ENCODE measurements at regions not wholly inside any gene's neighbourhood (a gene's known extent, or its start where the extent isn't known, plus 50 kb on each side); places are given as distances from the start of the nearest gene placed in this dataset.
"Not testable (repeated sequence)": the region's sequence is repeated elsewhere in the genome, so short reads cannot be mapped to it uniquely, and the experiment has no call there.

DNA sequence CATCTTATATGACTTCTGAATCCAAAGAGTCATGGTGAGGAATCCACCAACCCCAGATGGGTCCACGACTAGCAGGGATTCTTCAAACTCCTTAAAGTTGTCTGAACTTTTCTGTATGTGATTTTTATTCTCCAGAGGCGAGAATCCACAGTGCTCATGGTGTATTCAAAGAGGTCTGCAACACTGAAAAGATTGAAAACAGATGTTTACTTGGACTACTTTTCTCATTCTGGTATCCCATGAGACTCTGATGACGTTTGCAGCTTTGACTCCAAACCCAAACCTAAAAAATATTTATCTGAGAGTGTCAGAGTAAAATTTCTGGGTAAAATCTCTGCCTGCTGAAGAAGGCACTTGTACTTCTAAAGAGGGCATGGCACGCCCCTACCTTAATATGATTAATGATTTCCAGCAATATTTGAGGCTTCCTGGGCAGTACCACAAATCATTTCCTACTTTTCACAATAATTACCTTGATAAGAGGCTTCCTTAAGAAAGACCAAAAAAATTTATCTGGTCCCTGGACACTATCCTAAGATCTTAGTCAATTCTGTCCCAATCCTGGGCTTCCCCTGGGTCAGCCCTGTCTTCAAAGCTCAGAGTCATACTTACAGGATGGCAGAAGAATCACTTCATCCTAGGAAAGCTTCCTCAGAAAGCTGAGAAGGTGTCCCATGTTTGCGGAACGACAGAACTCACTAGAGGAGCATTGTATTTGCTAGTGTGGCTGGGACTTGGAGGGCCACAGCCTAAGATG is 76.5 kb upstream of the MAP10 start:
- Histone ChIP-seq H3K36me3 (replicated peaks in 1 of 2; ENCODE audit: insufficient read depth in 1 of 2, low read depth in 2 of 2) (no peaks in the 10 kb centered on the region), H3K27ac (no peak overlapping the region), H3K9me3 (no peaks in the 10 kb centered on the region), H3K4me1 (no peaks in the 10 kb centered on the region), H3K27me3 (no peaks in the 10 kb centered on the region), H3K4me3 (no peak overlapping the region)
- 76 to 77% methylated on average over 6 of the region's 6 CpGs for WGBS, 2 donors
- no peak for DNase-seq
- TF ChIP-seq, protein P1, sequence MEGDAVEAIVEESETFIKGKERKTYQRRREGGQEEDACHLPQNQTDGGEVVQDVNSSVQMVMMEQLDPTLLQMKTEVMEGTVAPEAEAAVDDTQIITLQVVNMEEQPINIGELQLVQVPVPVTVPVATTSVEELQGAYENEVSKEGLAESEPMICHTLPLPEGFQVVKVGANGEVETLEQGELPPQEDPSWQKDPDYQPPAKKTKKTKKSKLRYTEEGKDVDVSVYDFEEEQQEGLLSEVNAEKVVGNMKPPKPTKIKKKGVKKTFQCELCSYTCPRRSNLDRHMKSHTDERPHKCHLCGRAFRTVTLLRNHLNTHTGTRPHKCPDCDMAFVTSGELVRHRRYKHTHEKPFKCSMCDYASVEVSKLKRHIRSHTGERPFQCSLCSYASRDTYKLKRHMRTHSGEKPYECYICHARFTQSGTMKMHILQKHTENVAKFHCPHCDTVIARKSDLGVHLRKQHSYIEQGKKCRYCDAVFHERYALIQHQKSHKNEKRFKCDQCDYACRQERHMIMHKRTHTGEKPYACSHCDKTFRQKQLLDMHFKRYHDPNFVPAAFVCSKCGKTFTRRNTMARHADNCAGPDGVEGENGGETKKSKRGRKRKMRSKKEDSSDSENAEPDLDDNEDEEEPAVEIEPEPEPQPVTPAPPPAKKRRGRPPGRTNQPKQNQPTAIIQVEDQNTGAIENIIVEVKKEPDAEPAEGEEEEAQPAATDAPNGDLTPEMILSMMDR (IDR thresholded peaks at IDR 0.05), result no peak
- TF ChIP-seq POLR2A (IDR thresholded peaks at IDR 0.05), result no peak
- intact Hi-C loops (cut with DNase I), result no loop called here
- peak; percentile 48 for ATAC-seq

DNA sequence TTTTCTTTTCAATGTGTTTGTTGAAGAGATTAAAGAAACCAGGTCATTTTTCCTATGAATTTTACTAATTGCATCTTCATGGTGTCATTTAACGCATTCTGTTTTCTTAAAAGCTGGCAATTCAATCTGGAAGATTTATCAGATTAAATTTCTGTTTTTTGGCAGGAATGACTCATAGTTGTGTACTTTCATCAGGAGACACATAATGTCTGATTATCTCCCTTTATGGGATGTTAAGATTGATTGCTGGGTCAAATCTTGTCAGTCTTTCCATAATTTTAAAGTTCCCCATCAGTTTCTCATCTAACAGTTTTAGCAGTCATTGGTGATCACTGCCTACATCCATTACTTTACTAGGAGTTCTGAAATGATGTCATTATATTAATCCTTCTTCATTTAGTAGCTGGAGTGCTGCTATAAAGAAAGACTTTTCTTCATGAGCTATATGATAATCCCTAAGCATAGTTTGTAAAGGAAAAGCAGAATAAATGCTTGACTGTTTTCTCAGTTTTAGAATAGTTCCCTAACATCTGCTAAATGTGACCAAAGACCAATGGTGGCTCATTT is 72.8 kb upstream of the MAP10 start:
- H3K9me3 ChIP-seq, result no peaks in the 10 kb centered on the region
- 86 to 92% methylated on average over 1 of the region's 1 CpG for WGBS, 2 donors
- ATAC-seq, result no peak
- TF ChIP-seq POLR2A (IDR thresholded peaks at IDR 0.05), result no peak
- TF ChIP-seq, protein P1 (IDR thresholded peaks at IDR 0.05), result no peak
- intact Hi-C loops (cut with DNase I), result no loop called here
- no peak for DNase-seq
- H3K27me3 ChIP-seq, result no peaks in the 10 kb centered on the region
- H3K27ac ChIP-seq, result no peak overlapping the region
- H3K36me3 ChIP-seq (replicated peaks in 1 of 2; ENCODE audit: insufficient read depth in 1 of 2, low read depth in 2 of 2), result no peaks in the 10 kb centered on the region
- no peaks in the 10 kb centered on the region for H3K4me1 ChIP-seq
- no peak overlapping the region for H3K4me3 ChIP-seq

DNA sequence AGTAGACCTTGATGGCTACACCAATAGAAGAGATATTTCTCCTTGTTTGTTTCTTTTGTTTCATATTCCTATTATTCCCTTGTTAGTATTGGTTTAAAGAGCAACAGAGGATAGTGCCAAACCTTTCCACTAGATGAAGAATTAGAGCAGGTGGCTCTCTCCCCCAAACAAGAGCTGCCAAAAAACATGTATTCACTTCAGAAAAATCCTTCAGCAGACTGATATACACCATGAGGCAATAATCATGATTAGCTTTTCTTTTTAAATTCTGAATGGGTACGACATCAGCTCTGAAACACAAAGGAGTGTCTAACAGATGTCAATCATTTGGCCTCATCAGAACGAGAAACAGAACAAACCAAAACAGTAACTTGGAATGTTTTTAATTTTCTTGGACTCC is 67.3 kb upstream of the MAP10 start:
- Histone ChIP-seq H3K4me3 (no peak overlapping the region), H3K27me3 (no peaks in the 10 kb centered on the region), H3K4me1 (no peaks in the 10 kb centered on the region), H3K36me3 (replicated peaks in 1 of 2; ENCODE audit: insufficient read depth in 1 of 2, low read depth in 2 of 2) (no peaks in the 10 kb centered on the region), H3K27ac (no peak overlapping the region), H3K9me3 (no peaks in the 10 kb centered on the region)
- intact Hi-C loops (cut with DNase I), result no loop called here
- DNase-seq (no peak), ATAC-seq (no peak)
- TF ChIP-seq POLR2A (IDR thresholded peaks at IDR 0.05), result no peak
- TF ChIP-seq, protein P1 (IDR thresholded peaks at IDR 0.05), result no peak
- WGBS, 2 donors, result 63 to 73% methylated on average over 2 of the region's 2 CpGs

DNA sequence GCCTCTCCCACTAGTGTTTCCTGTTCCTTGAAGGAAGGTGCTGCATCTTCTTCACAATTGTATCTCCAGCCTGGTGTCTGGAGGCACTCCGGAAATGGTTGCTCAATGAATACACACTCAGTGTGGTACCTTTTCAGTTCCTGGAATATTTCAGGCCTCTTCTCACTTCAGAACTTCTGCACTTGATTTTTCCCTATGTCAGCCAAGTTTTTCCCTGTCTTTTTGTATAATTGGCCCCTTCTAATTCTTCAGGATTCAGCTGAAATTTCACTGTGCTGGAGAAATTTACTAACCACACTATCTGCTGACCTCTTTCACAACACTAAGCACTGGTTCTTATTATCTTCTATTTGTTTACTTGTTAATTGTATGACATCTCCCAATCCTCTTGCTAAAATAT is 61.2 kb upstream of the MAP10 start:
- Histone ChIP-seq H3K4me3 (no peak overlapping the region), H3K4me1 (peaks cover 7% of the 10 kb centered on the region), H3K9me3 (peaks cover 0 to 7% (median 0%) of the 10 kb centered on the region in 3 donors), H3K27ac (no peak overlapping the region), H3K27me3 (no peaks in the 10 kb centered on the region), H3K36me3 (replicated peaks in 1 of 2; ENCODE audit: insufficient read depth in 1 of 2, low read depth in 2 of 2) (no peaks in the 10 kb centered on the region)
- intact Hi-C loops (cut with DNase I), result no loop called here
- no peak for TF ChIP-seq POLR2A (IDR thresholded peaks at IDR 0.05)
- TF ChIP-seq, protein P1 (IDR thresholded peaks at IDR 0.05), result no peak
- WGBS, 2 donors, result 79 to 95% methylated on average over 1 of the region's 1 CpG
- ATAC-seq (no peak), DNase-seq (no peak)

DNA sequence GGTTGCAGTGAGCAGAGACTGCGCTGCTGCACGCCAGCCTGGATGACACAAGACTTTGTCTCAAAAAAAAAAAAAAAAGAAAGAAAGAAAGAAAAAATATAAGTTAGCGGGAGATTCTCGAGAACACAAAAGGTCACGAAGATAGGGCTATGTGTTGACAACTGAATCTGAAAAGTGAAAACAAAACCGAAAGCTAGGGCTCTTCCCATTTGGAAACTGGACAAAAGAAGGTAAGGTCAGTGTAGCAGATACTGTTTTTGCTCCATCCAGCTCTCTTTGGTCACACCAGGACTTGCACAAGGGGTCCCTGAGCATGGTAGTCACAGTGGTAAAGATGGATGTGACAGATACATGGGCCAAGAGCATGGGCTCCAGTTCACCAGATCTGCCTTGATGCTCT is 60.4 kb upstream of the MAP10 start:
- DNase-seq (no peak), ATAC-seq (no peak)
- no peaks in the 10 kb centered on the region for H3K27me3 ChIP-seq
- intact Hi-C loops (cut with DNase I), result no loop called here
- H3K27ac ChIP-seq, result no peak overlapping the region
- H3K9me3 ChIP-seq, result peaks cover 0 to 11% (median 0%) of the 10 kb centered on the region in 3 donors
- peaks cover 7% of the 10 kb centered on the region for H3K4me1 ChIP-seq
- no peaks in the 10 kb centered on the region for H3K36me3 ChIP-seq (replicated peaks in 1 of 2; ENCODE audit: insufficient read depth in 1 of 2, low read depth in 2 of 2)
- TF ChIP-seq, protein P1 (IDR thresholded peaks at IDR 0.05), result no peak
- no peak for TF ChIP-seq POLR2A (IDR thresholded peaks at IDR 0.05)
- 90 to 98% methylated on average over 6 of the region's 6 CpGs for WGBS, 2 donors
- no peak overlapping the region for H3K4me3 ChIP-seq

DNA sequence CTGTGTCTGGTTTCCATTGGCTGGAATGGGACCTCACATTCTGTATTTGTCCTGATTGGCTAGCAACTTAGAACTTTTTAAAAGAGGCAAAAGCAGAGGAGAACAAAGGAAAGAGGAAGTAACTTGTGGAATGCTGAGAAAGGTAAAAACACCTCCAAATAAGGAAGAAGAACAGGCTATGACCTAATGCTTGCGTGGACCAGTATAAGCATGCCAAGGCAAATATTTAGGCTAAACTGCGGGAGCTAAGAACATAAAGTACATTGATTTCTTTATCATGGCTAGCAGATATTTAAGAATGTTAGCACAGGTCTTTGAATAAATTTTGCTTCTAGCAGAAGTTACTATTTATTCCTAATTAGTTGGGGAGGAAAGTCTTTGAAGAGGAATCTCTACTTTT is 59.5 kb upstream of the MAP10 start:
- H3K27me3 ChIP-seq; H3K4me1 ChIP-seq; H3K4me3 ChIP-seq; ATAC-seq; H3K36me3 ChIP-seq (replicated peaks in 1 of 2; ENCODE audit: insufficient read depth in 1 of 2, low read depth in 2 of 2); intact Hi-C loops (cut with DNase I): not testable (repeated sequence)
- H3K9me3 ChIP-seq, result peaks cover 0 to 11% (median 0%) of the 10 kb centered on the region in 3 donors
- peak overlapping the region in 1 of 4 donors; percentile 50 for H3K27ac ChIP-seq
- peak in 2 of 4 donors; percentile 20 to 50 for DNase-seq
- WGBS, 2 donors, result 27 to 31% methylated on average over 2 of the region's 2 CpGs

Measured in body of pancreas (tissue), 4 donors.